ENCODE measurements at regions not wholly inside any gene's neighbourhood (a gene's known extent, or its start where the extent isn't known, plus 50 kb on each side); places are given as distances from the start of the nearest gene placed in this dataset.

GRCh38 chr13:58985845-58986244 lies 1177.9 kb downstream of the DIAPH3 start:
- Histone ChIP-seq H3K27ac (no peak overlapping the region), H3K4me3 (no peak overlapping the region), H3K36me3 (no peaks in the 10 kb centered on the region), H3K27me3 (no peaks in the 10 kb centered on the region), H3K4me1 (ENCODE audit: insufficient read depth) (no peaks in the 10 kb centered on the region), H3K9me3 (no peaks in the 10 kb centered on the region)
- TF ChIP-seq POLR2A (IDR thresholded peaks at IDR 0.05) (no peak), CTCF (IDR thresholded peaks at IDR 0.05) (no peak), EP300 (IDR thresholded peaks at IDR 0.05) (no peak)
- WGBS, 3 donors = 74 to 88% (median 76%) methylated on average over 3 of the region's 3 CpGs
- intact Hi-C loops (cut with DNase I) = no loop called here
- DNase-seq = no peak

GRCh38 chr13:58989556-58989955 lies 1174.2 kb downstream of the DIAPH3 start:
- no peak for DNase-seq
- TF ChIP-seq CTCF (IDR thresholded peaks at IDR 0.05) (no peak), POLR2A (IDR thresholded peaks at IDR 0.05) (no peak), EP300 (IDR thresholded peaks at IDR 0.05) (no peak)
- 31 to 40% (median 38%) methylated on average over 1 of the region's 1 CpG for WGBS, 3 donors

GRCh38 chr13:58991826-58992477 lies 1171.8 kb downstream of the DIAPH3 start:
- Histone ChIP-seq H3K9me3 (no peaks in the 10 kb centered on the region), H3K36me3 (no peaks in the 10 kb centered on the region), H3K4me3 (no peak overlapping the region), H3K27ac (no peak overlapping the region), H3K4me1 (ENCODE audit: insufficient read depth) (no peaks in the 10 kb centered on the region), H3K27me3 (no peaks in the 10 kb centered on the region)
- intact Hi-C loops (cut with DNase I) = no loop called here
- DNase-seq = no peak
- WGBS, 3 donors = 81 to 84% (median 83%) methylated on average over 3 of the region's 3 CpGs
- no peak for TF ChIP-seq POLR2A (IDR thresholded peaks at IDR 0.05)
- no peak for TF ChIP-seq CTCF (IDR thresholded peaks at IDR 0.05)
- no peak for TF ChIP-seq EP300 (IDR thresholded peaks at IDR 0.05)

More at GRCh38 chr13:58989556-58989955, 1174.2 kb downstream of the DIAPH3 start:
- Histone ChIP-seq H3K27me3 (no peaks in the 10 kb centered on the region), H3K4me3 (no peak overlapping the region), H3K9me3 (no peaks in the 10 kb centered on the region), H3K27ac (no peak overlapping the region), H3K4me1 (ENCODE audit: insufficient read depth) (no peaks in the 10 kb centered on the region), H3K36me3 (no peaks in the 10 kb centered on the region)
- intact Hi-C loops (cut with DNase I) = no loop called here

GRCh38 chr13:58992478-58993042 lies 1171.2 kb downstream of the DIAPH3 start:
- 88 to 89% (median 89%) methylated on average over 5 of the region's 5 CpGs for WGBS, 3 donors
- TF ChIP-seq POLR2A (IDR thresholded peaks at IDR 0.05) (no peak), CTCF (IDR thresholded peaks at IDR 0.05) (no peak), EP300 (IDR thresholded peaks at IDR 0.05) (no peak)

More at GRCh38 chr13:58992478-58993042, 1171.2 kb downstream of the DIAPH3 start:
- no peaks in the 10 kb centered on the region for H3K36me3 ChIP-seq
- no peak overlapping the region for H3K27ac ChIP-seq
- H3K9me3 ChIP-seq = no peaks in the 10 kb centered on the region
- H3K4me1 ChIP-seq (ENCODE audit: insufficient read depth) = no peaks in the 10 kb centered on the region
- H3K4me3 ChIP-seq = no peak overlapping the region
- no peaks in the 10 kb centered on the region for H3K27me3 ChIP-seq
- DNase-seq = no peak
- intact Hi-C loops (cut with DNase I) = no loop called here
